22Rv1 (cell line): ENCODE measurements at regions not wholly inside any gene's neighbourhood (a gene's known extent, or its start where the extent isn't known, plus 50 kb on each side); places are given as distances from the start of the nearest gene placed in this dataset.

ENCODE experiments used
- CTCF ChIP-seq: fragments of 450-650 bp; IDR thresholded peaks from 2 replicates; pipeline ENCODE4 v1.5.1; 2017; ENCODE audit warnings: mild to moderate bottlenecking
- ZFX ChIP-seq: fragments of 450-650 bp; IDR thresholded peaks from 2 replicates; pipeline ENCODE4 v1.6.1; 2017; ENCODE audit warnings: antibody characterized with exemption, borderline replicate concordance

- TF ChIP-seq CTCF (no peak), ZFX (no peak)
Measured at GRCh38 chr6:9002833-9003232, 567.5 kb upstream of the SLC35B3 start.
